ENCODE measurements at regions not wholly inside any gene's neighbourhood (a gene's known extent, or its start where the extent isn't known, plus 50 kb on each side); places are given as distances from the start of the nearest gene placed in this dataset.

DNA sequence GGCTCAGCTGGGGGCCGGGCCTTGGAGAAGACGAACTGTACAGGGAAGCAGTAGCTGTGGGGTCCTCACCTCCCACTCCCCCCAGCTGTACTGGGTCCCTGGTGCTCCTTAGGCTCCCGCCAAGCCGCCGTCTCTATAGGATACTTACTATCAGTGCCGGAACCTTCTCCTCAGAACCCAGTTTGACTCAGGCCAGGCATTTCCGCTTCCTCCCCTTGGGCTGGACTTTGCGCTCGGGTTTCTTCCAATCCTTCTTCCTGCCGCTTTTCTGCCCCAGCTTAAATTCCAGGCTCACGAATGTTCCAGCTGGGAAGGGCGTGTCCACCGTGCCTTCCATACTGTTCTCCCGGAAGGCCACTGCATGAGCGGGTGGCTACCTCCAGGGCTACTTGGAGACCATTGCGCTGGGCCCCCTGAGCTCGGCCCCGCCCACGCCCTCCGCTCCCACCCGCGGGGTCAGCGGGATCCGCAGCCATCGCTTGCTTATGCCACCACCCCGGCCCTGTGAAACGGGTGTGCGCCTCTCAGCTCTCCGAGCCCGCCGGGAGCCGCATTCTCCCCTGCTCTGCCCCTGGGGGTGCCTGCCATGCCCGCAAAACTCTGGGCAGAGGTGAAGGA is 1795.9 kb downstream of the TP53TG3F start:
- TF ChIP-seq YY1 (IDR thresholded peaks at IDR 0.05; ENCODE audit: insufficient read depth, insufficient read length) (no peak), SUZ12 (IDR thresholded peaks at IDR 0.05; ENCODE audit: extremely low read depth, insufficient read depth, insufficient read length) (no peak)

Data from NT2/D1 (cell line).